ENCODE measurements at regions not wholly inside any gene's neighbourhood (a gene's known extent, or its start where the extent isn't known, plus 50 kb on each side); places are given as distances from the start of the nearest gene placed in this dataset.
A peak's percentile ranks its signal among the peaks of the same experiment; 100 is the strongest.

DNA sequence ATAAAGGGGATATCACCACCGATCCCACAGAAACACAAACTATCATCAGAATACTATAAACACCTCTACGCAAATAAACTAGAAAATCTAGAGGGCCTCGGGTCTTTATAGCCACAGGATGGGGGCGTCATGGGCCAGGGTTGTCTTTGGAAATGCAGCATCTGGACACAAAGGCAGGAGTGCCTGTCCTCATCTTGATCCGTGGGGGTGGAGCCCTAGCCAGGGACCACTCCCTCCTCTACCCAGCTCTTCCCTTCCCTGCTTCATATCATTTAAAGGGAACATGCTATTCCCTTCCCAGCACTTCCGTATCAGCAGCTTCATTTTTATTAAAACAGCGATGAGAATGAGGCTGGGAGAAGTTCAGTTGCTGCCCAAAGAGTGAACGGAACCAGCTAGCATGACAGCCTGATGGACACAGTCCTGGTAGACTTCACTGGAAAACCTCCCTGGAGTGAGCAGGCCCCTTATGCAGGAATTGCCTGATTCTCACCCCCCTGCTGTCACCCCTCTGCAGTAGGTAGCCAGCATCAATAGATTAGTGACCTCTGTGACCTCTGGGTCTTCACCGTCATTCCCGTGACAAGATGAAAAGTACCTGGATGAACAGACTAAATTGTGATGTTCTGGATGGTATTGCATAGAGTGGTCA lies 251.4 kb upstream of the RGS6 start:
- no peak for DNase-seq
- WGBS, 2 donors: 88% methylated on average over 10 of the region's 10 CpGs
- ATAC-seq: no peak
- no peaks in the 10 kb centered on the region for H3K4me1 ChIP-seq
- no peak overlapping the region for H3K27ac ChIP-seq
- H3K4me3 ChIP-seq: no peak overlapping the region
- H3K36me3 ChIP-seq (replicated peaks in 1 of 2; ENCODE audit: insufficient read depth in 1 of 2, low read depth in 2 of 2): peaks cover 0 to 2% of the 10 kb centered on the region in 2 donors
- intact Hi-C loops (cut with DNase I): no loop called here
- H3K27me3 ChIP-seq: no peaks in the 10 kb centered on the region
- TF ChIP-seq POLR2A (IDR thresholded peaks at IDR 0.05): no peak
- TF ChIP-seq, protein P1, sequence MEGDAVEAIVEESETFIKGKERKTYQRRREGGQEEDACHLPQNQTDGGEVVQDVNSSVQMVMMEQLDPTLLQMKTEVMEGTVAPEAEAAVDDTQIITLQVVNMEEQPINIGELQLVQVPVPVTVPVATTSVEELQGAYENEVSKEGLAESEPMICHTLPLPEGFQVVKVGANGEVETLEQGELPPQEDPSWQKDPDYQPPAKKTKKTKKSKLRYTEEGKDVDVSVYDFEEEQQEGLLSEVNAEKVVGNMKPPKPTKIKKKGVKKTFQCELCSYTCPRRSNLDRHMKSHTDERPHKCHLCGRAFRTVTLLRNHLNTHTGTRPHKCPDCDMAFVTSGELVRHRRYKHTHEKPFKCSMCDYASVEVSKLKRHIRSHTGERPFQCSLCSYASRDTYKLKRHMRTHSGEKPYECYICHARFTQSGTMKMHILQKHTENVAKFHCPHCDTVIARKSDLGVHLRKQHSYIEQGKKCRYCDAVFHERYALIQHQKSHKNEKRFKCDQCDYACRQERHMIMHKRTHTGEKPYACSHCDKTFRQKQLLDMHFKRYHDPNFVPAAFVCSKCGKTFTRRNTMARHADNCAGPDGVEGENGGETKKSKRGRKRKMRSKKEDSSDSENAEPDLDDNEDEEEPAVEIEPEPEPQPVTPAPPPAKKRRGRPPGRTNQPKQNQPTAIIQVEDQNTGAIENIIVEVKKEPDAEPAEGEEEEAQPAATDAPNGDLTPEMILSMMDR (IDR thresholded peaks at IDR 0.05): no peak
- no peaks in the 10 kb centered on the region for H3K9me3 ChIP-seq

DNA sequence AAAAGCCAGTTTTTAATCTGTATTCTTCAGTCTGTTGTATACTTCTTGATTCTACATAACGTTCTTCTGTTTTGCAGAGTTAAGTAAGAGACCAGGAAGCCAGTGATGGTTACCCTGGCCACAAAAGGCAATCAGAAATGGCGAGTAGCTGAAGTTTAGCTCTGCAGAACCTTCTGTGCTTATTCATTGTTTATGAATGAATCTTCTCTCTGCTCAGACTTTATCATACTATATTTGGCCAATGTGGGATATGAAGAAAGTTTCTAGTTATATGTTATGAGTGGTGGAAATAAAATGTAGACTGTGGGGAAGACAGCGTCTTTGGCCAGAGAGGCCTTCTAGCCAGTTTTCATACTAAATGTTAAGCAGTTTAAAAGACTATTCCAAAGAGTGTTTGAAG lies 249.9 kb upstream of the RGS6 start:
- DNase-seq (no peak), ATAC-seq (no peak)
- Histone ChIP-seq H3K9me3 (no peaks in the 10 kb centered on the region), H3K4me3 (no peak overlapping the region), H3K27me3 (no peaks in the 10 kb centered on the region), H3K27ac (no peak overlapping the region), H3K36me3 (replicated peaks in 1 of 2; ENCODE audit: insufficient read depth in 1 of 2, low read depth in 2 of 2) (peaks cover 0 to 2% of the 10 kb centered on the region in 2 donors), H3K4me1 (peaks cover under 1% of the 10 kb centered on the region)
- 87 to 90% methylated on average over 3 of the region's 3 CpGs for WGBS, 2 donors
- intact Hi-C loops (cut with DNase I): no loop called here
- no peak for TF ChIP-seq POLR2A (IDR thresholded peaks at IDR 0.05)
- TF ChIP-seq, protein P1 (IDR thresholded peaks at IDR 0.05): no peak

DNA sequence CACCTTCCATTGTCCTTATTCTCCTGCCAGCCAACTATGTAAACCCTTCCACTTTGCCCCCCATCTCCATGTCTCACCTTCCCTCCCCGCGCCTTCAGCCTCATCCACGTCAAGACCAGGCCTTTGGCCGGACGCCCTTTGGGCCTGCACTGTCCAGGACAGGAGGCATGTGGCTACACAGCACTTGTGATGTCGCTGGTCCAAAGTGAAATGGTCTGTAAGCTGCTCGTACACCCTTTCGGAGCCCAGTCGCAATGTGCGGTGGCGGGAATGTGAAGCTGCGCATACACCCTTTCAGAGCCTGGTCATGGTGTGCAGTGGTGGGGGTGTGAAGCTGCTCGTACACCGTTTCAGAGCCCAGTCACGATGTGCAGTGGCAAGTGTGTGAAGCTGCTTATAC lies 247.9 kb upstream of the RGS6 start:
- TF ChIP-seq, protein P1 (IDR thresholded peaks at IDR 0.05): no peak
- no peak for TF ChIP-seq POLR2A (IDR thresholded peaks at IDR 0.05)
- Histone ChIP-seq H3K9me3 (no peaks in the 10 kb centered on the region), H3K4me1 (peaks cover 10% of the 10 kb centered on the region), H3K27me3 (no peaks in the 10 kb centered on the region), H3K36me3 (replicated peaks in 1 of 2; ENCODE audit: insufficient read depth in 1 of 2, low read depth in 2 of 2) (peaks cover 0 to 2% of the 10 kb centered on the region in 2 donors), H3K4me3 (no peak overlapping the region), H3K27ac (no peak overlapping the region)
- 91 to 97% methylated on average over 15 of the region's 15 CpGs for WGBS, 2 donors
- intact Hi-C loops (cut with DNase I): no loop called here
- ATAC-seq: no peak
- no peak for DNase-seq

DNA sequence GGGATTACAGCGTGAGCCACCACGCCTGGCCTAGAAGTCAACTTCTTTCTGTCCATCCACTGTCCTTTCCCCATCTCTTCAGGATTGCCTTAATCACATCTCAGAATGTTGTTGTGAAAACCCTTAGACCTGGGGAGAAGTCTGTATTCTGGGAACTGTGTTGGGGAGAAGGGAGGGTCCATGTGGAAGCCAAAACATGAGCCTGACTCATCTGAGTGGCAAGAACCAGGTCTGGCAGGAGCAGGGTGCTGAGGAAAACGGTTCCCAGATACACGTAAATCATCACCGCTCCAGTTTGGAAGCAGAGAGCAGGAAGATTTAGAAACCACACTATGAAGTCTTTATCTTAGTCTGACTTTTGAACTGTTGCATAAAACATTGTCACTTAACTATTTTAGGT lies 245.6 kb upstream of the RGS6 start:
- Histone ChIP-seq H3K27ac (peak overlapping the region in 1 of 4 donors; percentile 14), H3K9me3 (no peaks in the 10 kb centered on the region), H3K27me3 (no peaks in the 10 kb centered on the region), H3K36me3 (replicated peaks in 1 of 2; ENCODE audit: insufficient read depth in 1 of 2, low read depth in 2 of 2) (peaks cover 0 to 2% of the 10 kb centered on the region in 2 donors), H3K4me1 (peaks cover 10% of the 10 kb centered on the region), H3K4me3 (no peak overlapping the region)
- TF ChIP-seq POLR2A (IDR thresholded peaks at IDR 0.05): no peak
- TF ChIP-seq, protein P1 (IDR thresholded peaks at IDR 0.05): no peak
- 79 to 89% methylated on average over 5 of the region's 5 CpGs for WGBS, 2 donors
- ATAC-seq: peak; percentile 47
- DNase-seq: peak in 1 of 4 donors; percentile 18
- intact Hi-C loops (cut with DNase I): no loop called here

Data from body of pancreas (tissue), 4 donors.